GM12892 (cell line): ENCODE measurements at regions not wholly inside any gene's neighbourhood (a gene's known extent, or its start where the extent isn't known, plus 50 kb on each side); places are given as distances from the start of the nearest gene placed in this dataset.

Experiments
- DNase-seq: peaks from one replicate; pipeline ENCODE4 v3.0.0; 2011; ENCODE audit not compliant: insufficient read length
- FAIRE-seq: peaks from 2 replicates; lab custom pipeline; 2011; peaks lifted over from hg19 to GRCh38; lab: Jason Lieb, UNC
- POLR2A ChIP-seq: IDR thresholded peaks from 2 replicates; pipeline ENCODE4 v1.6.1; 2011; ENCODE audit warnings: low read depth, low read length, control low read depth
- POLR2AphosphoS5 ChIP-seq: IDR thresholded peaks from 2 replicates; pipeline ENCODE4 v1.6.1; 2011; ENCODE audit warnings: low read depth, low read length, control low read depth
- TAF1 ChIP-seq: IDR thresholded peaks from 2 replicates; pipeline ENCODE4 v1.6.1; 2011; ENCODE audit warnings: low read depth, mild to moderate bottlenecking, control low read depth, low read length, borderline replicate concordance

DNA sequence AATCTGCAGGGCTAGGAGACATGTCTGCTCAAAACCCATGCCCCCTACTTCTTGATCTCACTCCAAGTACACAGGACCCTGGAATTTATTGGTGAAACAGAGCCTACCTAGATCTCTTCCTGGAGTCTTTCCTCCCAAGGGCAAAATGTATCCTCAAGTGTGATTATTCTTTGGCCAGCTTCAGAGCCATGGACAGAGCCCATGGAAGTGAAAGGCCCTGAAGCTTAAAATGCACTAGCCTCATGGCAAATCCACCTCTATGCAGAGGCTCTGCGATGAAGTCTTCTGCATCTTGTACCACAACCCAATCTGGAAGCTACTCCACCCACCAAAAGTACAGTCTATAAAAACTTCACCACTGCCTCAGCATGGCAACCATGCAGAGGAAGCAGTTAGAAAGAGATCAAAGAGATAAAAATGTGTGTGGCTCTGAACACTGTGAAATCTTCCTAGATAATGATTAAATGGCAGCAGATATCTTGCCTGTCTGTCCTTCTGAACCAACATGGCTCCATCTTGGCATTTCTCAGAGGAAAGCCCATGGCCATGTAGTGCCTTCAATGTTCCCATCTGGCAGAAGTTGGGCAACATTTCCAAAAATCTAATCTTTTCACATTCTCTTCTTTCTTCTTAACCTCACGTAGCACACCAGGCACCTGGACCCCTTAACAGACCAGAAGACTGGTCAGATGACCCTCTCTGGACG, 142.9 kb upstream of the KLF7 start:
- no peak for TF ChIP-seq TAF1
- no peak for TF ChIP-seq POLR2A
- TF ChIP-seq POLR2AphosphoS5 = no peak
- DNase-seq (no peak), FAIRE-seq (no peak)

DNA sequence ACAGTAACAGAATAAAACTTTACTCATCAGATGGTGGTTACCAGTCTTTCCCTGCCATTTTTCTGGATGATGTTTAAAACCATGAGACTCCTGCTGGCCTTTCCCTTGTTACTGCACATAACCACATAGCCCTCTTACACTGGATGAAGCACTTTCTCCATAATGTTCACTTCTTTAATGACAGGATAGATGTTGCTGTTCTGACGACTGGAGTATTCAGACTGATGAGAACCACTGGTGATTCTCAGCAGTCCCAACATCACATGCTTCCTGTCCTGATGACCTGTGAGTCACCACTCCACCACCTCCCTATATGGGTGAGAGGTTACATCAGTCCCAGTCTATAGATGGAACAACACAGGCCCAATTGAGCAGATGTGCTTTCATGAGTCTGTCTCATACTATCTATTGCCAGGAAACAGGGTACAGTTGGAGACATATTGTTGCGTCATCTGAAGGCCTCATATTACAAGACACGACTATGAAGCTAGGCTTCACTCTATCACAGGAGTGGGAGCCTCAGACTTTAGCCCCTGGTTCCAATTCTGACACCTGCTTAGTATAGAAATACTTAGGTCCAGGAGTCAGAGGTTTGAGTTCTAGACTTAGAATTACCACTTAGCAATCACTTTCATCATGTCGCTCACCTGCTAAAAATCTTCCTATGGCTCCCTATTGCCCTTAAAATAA, 145.7 kb upstream of the KLF7 start:
- no peak for DNase-seq
- TF ChIP-seq POLR2AphosphoS5 (0 out of 2 replicates have a peak, but pooled peaks have one; percentile 32), TAF1 (no peak)
- peak; percentile 91 for FAIRE-seq

DNA sequence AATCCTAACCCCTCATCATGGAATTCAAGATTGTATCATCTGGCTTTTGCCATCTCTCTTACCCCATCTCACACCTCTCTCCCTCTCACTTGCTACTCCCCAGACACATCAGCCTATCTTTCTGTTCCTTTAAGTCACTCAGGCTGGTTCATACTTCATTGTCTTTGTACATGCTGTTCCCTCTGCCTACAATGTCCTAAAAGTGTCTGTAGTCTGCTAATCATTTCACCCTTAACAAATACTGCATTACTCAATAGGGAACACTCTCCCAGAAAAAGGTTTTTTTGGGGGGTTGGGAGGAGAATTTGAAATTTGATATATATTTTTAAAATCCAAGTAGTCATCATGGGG, 146.2 kb upstream of the KLF7 start:
- no peak for FAIRE-seq
- no peak for DNase-seq
- TF ChIP-seq POLR2A (no peak), TAF1 (no peak), POLR2AphosphoS5 (no peak)

DNA sequence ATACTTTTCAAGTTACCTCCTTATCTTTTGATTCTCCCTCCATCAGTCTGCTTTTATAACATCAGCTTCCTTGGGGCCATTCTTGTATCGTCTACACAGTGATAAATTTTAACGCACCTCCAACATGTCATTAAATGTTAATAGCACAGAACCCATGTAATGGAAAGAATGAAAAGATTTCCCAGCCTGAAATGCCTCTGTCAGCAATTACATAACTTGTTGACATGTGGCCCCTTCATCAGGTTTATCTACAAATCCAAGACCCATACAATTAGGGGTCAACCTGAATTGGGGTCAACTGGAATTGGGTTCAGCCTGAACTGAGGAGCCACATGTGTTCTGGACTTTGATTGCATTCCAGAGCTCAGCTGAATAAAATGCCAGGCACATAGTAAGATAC, 148.2 kb upstream of the KLF7 start:
- DNase-seq (no peak), FAIRE-seq (no peak)
- TF ChIP-seq TAF1 = no peak
- no peak for TF ChIP-seq POLR2A
- TF ChIP-seq POLR2AphosphoS5 = no peak

DNA sequence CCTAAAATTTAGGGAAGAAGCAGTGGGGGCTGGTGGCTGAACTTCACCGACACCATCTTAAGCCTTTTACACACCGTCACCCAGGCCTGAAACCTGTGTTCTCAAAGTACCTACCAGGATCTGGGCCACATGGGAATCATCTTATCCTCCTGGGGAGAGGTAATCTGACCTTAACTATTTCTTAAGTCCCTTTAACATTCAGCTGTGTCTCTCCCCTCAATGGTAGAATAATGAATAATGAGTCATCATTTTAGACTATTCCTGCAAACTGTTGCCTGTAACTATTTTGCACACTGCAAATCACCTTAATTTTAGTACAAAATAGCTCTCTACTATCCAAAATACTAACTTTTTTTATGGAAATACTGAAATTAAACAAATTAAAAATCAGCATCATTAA, 149.4 kb upstream of the KLF7 start:
- no peak for FAIRE-seq
- no peak for DNase-seq
- TF ChIP-seq POLR2AphosphoS5 = no peak
- TF ChIP-seq TAF1 = no peak
- TF ChIP-seq POLR2A = no peak

DNA sequence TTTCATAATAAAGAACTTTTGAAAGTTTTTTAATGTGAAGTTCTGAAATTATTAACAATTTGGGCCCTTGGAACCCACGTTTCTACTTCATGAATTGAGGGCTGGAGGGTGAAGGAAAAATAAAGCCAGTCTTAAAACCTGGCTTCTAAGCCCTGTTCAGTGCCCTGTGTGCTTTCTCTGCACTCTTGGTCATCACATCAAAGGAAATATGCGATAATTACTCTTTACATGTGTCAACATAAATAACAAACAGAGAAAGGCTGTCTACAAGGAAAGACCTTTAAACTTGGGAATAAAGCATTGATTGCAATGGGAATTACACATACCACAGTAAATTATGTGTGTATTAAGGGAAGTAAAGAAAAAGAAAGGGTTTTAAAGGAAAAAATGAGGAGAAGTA, 150.7 kb upstream of the KLF7 start:
- FAIRE-seq (no peak), DNase-seq (no peak)
- no peak for TF ChIP-seq POLR2AphosphoS5
- TF ChIP-seq POLR2A = no peak

DNA sequence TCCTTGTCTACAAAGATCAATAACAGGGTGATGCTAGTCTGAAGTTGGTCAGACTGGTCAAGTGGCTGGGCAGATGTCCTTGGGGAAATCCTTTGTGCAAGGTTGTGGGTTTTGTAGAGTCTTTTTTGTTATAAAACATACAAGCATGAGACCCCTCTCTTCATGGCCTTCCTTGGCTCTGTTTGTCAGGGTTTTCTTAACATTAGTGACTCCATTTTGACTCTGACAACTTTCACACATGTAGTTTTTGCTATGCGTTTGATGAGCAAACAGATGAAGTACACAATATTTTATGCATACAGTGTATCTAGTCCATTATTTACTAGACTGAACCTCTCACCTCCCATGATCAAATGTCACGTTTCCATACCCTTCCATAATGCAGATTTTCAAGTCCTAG, 151.2 kb upstream of the KLF7 start:
- TF ChIP-seq POLR2AphosphoS5 = no peak
- no peak for TF ChIP-seq POLR2A
- TF ChIP-seq TAF1 = no peak
- FAIRE-seq (no peak), DNase-seq (no peak)

DNA sequence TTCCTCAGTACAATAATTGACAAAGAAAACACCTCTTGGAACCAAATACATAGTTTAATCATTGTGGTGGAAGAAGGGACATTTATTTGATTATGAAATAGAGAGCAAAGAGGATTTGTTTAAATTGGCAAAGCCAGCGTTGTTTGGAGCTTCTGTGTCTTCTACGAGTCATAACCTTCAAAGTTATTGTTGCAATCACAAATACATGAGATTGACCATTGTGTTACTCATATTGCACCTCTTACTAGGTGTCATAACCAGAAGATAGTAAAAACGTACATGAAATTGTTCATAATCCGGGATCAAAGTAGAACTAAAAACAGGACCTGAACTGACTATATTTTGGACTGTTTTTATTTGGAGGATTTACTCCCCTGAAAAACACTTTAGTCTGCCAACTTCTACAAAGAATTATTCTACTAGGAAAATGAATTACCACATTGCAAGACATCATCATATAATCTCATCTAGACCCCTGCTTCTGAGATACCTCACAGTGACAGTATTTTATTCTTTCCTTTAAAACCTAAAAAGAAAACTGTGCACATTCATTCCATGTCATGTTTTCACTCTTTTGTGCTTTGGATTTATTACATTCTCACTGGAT, 151.7 kb upstream of the KLF7 start:
- FAIRE-seq = peak; percentile 81
- DNase-seq = no peak
- no peak for TF ChIP-seq POLR2A
- TF ChIP-seq TAF1 = no peak
- no peak for TF ChIP-seq POLR2AphosphoS5

DNA sequence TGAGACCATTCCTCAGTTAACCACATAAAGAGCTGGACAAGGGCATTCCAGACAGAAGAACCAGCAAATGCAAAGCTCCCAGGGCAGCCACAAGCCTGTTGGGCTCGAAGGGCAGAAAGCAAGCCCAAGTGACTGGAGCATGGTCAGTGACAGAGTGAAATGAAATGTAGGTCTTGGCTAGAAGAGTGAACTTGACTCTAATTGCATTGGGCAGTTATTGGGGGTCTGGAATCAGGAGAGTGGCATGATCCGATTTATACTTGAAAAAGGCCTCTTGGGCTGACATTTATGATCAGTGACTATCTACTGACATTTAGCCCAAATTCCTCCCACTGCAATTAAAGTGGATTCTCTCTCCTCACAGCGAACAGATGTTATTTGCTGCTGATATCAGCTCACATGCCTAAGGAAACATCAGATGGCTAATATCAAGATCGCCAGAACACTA, 152.5 kb upstream of the KLF7 start:
- DNase-seq (no peak), FAIRE-seq (no peak)
- no peak for TF ChIP-seq POLR2AphosphoS5

DNA sequence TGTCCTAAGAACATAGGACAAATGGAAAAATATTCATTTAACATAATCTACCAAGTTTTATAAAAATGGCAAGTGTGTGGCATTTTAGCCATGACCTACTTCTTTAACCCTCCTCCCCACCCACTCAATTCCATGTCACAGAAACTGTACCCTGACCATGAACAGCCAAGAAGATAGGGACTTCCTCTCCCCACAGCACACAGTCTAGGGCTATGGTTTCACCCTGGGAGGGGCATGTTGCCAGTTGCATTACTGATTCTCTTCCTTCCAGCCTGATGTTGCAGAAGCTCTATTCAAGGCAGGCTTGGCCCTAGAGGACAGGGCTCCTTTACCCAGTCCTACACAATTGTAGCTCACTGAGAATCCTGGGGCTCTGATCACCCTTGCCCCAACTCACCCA, 153.6 kb upstream of the KLF7 start:
- no peak for DNase-seq
- FAIRE-seq = peak; percentile 5
- no peak for TF ChIP-seq POLR2A
- TF ChIP-seq POLR2AphosphoS5 = no peak
- TF ChIP-seq TAF1 = no peak

DNA sequence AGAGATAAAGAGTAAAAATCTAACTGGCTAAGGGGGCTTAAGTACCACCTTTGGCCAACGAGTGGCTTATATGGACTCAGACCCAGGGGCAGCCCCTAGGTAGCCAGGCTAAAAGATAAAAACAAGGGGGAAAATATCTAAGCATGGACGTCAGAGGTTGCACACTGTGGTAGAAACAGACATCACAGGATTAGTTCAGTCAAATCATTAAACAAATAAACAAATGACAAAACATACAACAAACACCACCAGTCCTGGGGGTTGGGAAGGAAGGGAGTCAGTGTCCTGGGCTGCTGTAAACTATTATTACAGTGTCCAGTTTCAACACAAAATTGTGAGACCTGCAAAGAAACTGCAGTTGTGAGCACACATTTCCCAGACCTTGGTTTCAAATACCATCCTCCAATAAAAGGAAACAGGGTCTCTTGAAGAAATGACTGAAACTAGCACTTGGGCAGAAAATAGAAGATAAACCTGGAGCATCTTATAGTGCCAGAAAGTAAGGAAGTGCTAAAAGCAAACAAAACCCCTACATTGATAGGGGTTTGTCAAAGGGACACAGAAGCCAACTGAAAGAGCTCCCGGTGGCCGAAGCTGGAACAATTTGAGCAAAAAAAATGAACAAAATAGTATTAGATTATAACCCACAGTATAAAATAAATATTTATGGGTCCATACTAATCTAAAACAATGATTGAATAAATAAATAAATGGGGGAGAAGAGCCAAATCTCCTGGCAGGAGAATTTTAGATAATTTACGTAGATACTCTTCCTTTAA, 154.8 kb upstream of the KLF7 start:
- no peak for TF ChIP-seq POLR2A
- TF ChIP-seq POLR2AphosphoS5 = no peak
- TF ChIP-seq TAF1 = no peak
- FAIRE-seq = no peak
- no peak for DNase-seq

DNA sequence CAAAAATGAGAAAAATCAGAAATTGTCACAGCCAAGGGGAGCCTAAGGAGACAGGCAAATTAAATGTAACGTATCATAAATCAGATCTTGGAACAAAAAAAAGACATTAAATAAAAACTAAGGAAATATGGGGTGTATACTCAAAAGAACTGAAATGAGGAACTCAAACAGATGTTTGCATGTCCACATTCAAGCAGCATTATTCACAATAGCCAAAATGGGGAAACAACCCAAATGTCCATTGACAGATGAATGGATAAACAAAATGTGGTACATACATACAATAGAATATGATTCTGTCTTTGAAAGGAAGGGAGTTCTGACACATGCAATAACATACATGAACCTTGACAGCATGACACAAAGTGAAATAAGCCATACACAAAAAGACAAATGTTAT, 155.8 kb upstream of the KLF7 start:
- DNase-seq = no peak
- TF ChIP-seq POLR2AphosphoS5 (no peak), TAF1 (no peak), POLR2A (no peak)
- no peak for FAIRE-seq
